BE2C (cell line): ENCODE measurements at regions not wholly inside any gene's neighbourhood (a gene's known extent, or its start where the extent isn't known, plus 50 kb on each side); places are given as distances from the start of the nearest gene placed in this dataset.

Experiments used
- DNase-seq: peaks from one replicate; pipeline ENCODE4 v3.0.0-alpha.2; 2020
- H3K27me3 ChIP-seq: fragments of 250-450 bp; sonication (Bioruptor Pico); 2 replicates; pipeline ENCODE4 v1.5.1; 2020; ENCODE audit warnings: mild to moderate bottlenecking
- H3K36me3 ChIP-seq: fragments of 250-450 bp; sonication (Bioruptor Pico); 2 replicates; pipeline ENCODE4 v1.5.1; 2020; ENCODE audit warnings: mild to moderate bottlenecking
- H3K4me1 ChIP-seq: fragments of 250-450 bp; sonication (Bioruptor Pico); 2 replicates; pipeline ENCODE4 v1.5.1; 2020
- H3K4me3 ChIP-seq: 2 replicates; pipeline ENCODE4 v1.5.1; 2011; ENCODE audit warnings: low read depth, low read length
- H3K9me3 ChIP-seq: fragments of 250-450 bp; sonication (Bioruptor Pico); 2 replicates; pipeline ENCODE4 v1.5.1; 2020
- CTCF ChIP-seq: IDR thresholded peaks from 2 replicates; pipeline ENCODE4 v1.5.1; 2012; ENCODE audit warnings: mild to moderate bottlenecking, low read depth, low read length

DNA sequence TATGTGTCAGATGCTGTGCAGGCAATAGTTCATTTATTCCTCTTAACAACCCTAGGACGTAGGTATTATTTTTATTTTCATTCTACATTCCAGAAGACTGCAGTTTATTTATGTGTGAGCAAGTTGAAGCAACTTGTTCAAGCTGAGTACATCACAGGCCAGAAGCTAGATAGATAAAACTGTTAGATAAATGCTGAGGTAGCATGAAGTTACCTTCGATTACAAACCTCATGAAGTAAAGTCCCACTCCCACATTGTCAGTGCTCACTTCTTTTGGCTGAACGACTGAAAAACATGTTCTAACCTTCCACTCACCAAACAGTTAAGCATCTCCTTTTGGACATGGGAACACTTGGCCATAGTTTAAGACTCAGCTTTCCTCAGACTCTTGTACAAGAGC lies 439.2 kb downstream of the TNS1 start:
- no peak overlapping the region for H3K4me3 ChIP-seq
- no peaks in the 10 kb centered on the region for H3K4me1 ChIP-seq
- no peaks in the 10 kb centered on the region for H3K27me3 ChIP-seq
- no peak for DNase-seq
- no peak for TF ChIP-seq CTCF
- no peaks in the 10 kb centered on the region for H3K36me3 ChIP-seq
- H3K9me3 ChIP-seq, result no peaks in the 10 kb centered on the region; the same call in none of the 2 replicates

- TF ChIP-seq CTCF, result no peak
- H3K4me1 ChIP-seq, result no peaks in the 10 kb centered on the region
- no peak overlapping the region for H3K4me3 ChIP-seq
- H3K9me3 ChIP-seq, result no peaks in the 10 kb centered on the region; the same call in none of the 2 replicates
- no peak for DNase-seq
- H3K36me3 ChIP-seq, result no peaks in the 10 kb centered on the region
- no peaks in the 10 kb centered on the region for H3K27me3 ChIP-seq
These were observed 439.8 kb downstream of the TNS1 start for GRCh38 chr2:217562871-217563480.

DNA sequence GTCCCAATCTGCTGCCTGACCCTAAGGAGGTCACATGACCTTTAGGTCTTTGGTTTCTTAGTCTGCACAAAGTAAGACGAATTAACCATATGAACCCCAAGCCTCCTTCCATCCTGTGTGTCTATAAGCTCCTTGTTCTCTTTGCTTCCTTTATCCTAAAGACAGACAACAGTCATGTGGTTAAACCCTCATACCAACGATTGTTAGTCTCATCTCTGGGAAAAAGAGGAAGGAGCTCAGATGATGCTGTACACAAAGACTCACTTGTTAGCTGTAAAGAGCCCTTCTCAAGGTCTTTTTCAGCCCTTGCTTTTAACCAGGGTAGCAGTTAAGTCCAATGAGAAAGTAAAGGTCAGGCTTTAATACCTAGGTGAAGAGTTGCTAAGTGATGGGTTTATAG lies 443.7 kb downstream of the TNS1 start:
- H3K36me3 ChIP-seq, result no peaks in the 10 kb centered on the region
- H3K9me3 ChIP-seq, result no peaks in the 10 kb centered on the region; the same call in 1 of the 2 replicates
- DNase-seq, result no peak
- no peak for TF ChIP-seq CTCF
- H3K4me1 ChIP-seq, result no peaks in the 10 kb centered on the region
- H3K4me3 ChIP-seq, result no peak overlapping the region
- H3K27me3 ChIP-seq, result no peaks in the 10 kb centered on the region

DNA sequence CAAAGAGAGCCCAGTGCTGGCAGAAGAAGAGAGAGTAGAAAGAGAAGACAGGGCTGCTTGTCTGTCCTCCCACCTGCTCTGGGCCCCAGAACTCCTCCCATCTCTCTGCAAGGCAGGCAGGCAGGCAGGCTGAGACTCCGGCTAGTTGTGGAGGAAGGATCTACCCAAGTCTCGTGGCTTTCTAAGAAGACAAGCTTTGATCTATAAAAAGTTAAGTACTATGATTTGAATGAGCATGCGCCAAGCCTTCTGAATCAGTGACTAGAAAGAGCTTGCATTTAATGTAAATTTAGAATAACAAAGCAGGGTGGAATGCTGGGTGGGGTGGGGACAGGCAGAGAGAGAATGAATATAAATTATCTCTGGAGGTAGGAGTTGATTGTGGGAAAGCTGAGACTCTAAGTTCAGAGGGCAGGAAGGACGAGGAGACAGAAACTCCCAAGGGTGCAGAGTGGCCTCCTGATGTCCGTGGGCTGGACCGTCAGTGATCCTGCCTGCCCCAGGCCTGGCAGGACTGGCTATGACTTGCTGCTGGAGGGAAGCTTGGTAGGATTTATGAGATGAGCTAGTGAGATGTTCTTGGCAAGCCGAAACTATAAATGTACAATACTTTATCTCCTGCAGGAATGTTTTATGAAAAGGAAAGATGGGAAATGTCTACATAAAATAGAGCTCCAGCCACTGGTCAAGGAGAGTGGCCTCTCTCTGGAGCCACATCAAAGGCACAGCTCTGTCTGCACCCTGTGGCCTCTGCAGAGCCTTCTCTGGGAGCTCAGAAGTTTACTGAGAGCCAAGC lies 447.5 kb downstream of the TNS1 start:
- Histone ChIP-seq H3K27me3 (no peaks in the 10 kb centered on the region), H3K4me1 (no peaks in the 10 kb centered on the region; the same call in 1 of the 2 replicates), H3K4me3 (no peak overlapping the region), H3K36me3 (no peaks in the 10 kb centered on the region), H3K9me3 (no peaks in the 10 kb centered on the region)
- no peak for DNase-seq
- TF ChIP-seq CTCF, result no peak

DNA sequence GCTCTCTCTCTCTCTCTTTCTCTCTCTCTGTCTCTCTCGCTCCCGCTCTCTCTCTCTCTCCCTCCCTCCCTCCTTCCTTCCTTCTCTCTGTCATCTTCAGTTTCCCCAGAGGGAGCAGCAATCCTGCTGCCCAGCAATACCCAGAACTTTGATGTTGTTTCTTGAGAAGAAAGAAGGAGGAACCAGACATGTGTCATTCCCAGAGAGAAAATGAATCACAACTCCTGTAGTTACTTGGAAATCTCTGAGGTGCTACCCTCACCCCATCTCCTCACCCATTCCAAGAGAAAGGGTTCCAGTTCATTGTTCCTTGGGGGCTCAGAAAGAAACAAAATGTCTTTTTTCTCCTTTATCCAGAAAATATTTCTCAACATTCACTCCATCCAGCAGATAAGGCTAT lies 449.1 kb downstream of the TNS1 start:
- H3K27me3 ChIP-seq, result no peaks in the 10 kb centered on the region
- no peak for TF ChIP-seq CTCF
- no peak overlapping the region for H3K4me3 ChIP-seq
- no peaks in the 10 kb centered on the region for H3K36me3 ChIP-seq
- no peaks in the 10 kb centered on the region for H3K9me3 ChIP-seq
- no peak for DNase-seq
- no peaks in the 10 kb centered on the region; the same call in 1 of the 2 replicates for H3K4me1 ChIP-seq

GRCh38 chr2:217553202-217553601 lies 449.6 kb downstream of the TNS1 start:
- no peaks in the 10 kb centered on the region for H3K27me3 ChIP-seq
- no peaks in the 10 kb centered on the region for H3K9me3 ChIP-seq
- TF ChIP-seq CTCF, result no peak
- no peak for DNase-seq
- H3K4me1 ChIP-seq, result no peaks in the 10 kb centered on the region; the same call in 1 of the 2 replicates
- no peaks in the 10 kb centered on the region for H3K36me3 ChIP-seq
- H3K4me3 ChIP-seq, result no peak overlapping the region
